Stimulated activated naive CD4-positive, alpha-beta T cell (primary cell): ENCODE measurements at regions not wholly inside any gene's neighbourhood (a gene's known extent, or its start where the extent isn't known, plus 50 kb on each side); places are given as distances from the start of the nearest gene placed in this dataset.
"Not testable (repeated sequence)": the region's sequence is repeated elsewhere in the genome, so short reads cannot be mapped to it uniquely, and the experiment has no call there.

Experiments used
- DNase-seq, 6 experiments: peaks; one replicate each; lab custom pipeline; 2025; lab: John Stamatoyannopoulos, UW

DNA sequence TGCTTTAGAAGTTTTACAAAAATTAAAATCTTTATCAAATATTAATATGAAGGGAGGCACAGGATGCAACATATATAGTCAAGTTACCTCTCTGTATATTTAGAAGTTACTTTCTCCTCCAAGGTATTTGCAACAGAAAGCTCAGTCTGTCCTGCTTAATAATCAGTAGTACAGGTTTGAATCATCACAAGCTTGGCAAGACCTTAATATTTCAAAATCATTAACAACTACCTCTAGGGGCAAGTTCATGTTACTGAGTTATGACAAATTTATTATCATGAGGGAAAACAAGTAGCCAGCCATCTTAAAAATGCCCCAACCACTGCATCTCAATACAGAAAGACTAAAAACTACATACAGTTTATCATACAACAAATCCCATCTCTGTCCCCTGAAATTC is 116.0 kb downstream of the PMAIP1 start:
- DNase-seq: not testable (repeated sequence)

DNA sequence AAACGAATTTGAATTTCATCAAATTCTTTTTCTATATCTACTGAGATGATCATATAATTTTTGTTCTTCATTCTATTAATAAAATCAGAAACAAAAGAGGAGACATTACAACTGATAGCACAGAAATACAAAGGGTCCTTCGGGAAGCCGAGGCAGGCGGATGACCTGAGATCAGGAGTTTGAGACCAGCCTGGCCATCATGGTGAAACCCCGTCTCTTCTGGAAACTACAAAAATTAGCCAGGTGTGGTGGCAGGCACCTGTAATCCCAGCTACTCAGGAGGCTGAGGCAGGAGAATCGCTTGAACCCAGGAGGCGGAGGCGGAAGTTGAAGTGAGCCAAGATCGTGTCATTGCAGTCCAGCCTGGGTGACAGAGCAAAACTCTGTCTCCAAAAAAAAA is 113.4 kb downstream of the PMAIP1 start:
- DNase-seq: not testable (repeated sequence)

DNA sequence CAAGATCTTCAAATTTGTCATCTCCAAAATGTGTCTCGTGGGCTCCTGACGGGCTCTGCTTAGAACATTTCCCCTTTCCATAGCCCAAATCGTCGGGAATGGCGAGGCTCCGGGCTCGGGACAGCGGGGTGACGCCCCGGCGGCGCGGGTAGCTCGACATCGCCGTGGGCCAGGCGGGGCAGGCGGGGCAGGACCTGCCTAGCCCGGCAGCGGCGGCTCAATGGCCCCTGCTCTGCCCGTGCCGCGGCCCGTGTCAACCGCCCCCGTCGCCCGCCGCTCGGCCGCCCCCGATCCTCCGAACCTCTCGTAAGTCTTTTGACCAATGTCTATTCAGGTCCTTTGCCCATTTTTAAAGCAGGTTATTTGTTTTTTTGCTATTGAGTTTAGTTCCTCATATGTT is 111.2 kb downstream of the PMAIP1 start:
- no peak for DNase-seq

DNA sequence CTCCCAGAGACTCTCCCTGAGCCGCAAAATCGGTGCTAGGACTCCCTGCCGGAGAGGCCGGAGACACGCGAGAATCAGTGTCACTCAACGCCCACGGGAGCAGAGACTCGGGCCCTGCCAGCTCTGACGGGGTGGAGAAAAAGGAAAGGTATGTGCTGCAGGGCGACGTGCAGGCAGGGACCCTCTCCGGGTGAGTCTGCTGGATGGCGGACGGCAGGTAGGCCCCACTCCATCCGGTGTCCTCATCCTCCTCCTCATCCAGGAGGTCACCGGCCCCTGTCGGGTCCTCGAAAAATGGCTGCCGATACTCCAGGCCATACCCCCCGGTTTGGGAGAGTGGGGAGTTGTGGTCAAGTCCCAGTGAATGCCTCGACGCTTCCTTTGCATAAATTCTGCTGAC is 110.7 kb downstream of the PMAIP1 start:
- no peak for DNase-seq

DNA sequence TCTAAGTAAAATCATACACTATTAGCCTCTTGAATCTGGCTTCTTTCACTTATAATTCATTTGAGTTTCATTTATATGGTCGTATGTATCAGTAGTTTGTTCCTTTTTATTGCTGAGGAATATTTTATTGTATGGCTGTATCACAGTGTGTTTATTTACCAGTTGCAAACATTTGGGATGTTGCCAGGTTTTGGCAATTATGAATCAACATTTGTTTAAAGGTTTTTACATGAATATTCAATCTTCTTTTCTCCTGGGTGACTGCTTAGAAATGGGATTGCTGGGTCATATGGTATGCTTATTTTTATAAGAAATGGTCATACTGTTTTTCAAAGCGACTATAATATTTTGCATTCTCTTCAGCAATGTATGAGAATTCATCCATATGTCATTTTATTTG is 107.9 kb downstream of the PMAIP1 start:
- DNase-seq: no peak

DNA sequence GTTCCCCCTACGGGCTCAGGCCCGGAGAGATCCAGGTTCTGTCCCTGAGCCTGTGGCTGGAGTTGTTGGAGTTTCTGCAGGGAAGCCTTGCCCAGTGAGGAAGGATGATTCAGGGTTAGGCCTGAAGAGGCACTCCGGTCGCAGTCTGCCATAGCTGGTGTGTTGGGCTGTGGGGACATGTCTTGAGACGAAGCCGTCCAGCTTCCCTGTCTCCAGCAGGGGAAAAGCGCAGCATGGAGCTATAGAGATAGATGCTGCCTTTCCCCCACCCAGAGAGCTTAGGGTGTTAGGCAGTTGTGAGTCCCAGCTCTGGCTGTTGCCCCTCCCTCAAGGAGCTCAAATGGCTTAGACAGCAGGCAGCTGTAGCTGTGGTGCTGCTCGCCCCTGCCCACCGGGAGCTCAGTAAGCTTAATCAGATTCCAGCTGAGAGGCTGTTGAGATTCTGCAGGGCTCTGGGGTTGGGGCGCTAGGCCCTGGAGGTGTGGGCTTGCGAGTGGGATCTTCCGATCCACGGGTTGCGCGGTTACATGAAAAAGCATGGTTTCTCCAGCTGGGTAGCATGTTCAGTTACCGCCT is 103.9 kb downstream of the PMAIP1 start:
- no peak for DNase-seq

DNA sequence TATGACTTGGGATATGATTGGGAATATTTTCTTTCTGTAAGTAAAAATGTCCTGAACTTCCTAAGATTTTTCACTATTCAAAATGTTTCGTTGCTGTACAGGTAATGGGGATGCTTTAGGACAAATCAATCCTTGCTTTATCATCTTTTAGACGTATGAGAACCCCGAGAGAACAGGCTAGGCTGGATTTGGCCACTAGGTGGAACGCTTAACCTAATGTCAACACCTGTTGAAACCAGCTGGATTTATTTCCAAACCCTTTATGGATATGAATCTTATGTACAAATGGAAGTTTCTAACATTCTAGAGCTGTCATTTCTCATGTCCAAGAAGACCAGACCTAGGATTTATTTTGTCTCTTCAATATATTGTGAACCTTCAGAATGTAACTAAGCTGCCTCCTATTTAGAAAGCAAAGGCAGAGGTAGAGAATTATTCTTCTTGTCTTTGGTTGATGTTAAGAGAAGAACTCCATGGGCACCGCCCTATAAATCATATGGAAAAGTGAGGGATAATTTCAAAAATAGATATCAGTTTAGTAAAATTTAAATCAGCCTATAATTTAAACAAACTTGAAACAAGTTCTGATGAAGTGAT is 96.7 kb downstream of the PMAIP1 start:
- no peak for DNase-seq

DNA sequence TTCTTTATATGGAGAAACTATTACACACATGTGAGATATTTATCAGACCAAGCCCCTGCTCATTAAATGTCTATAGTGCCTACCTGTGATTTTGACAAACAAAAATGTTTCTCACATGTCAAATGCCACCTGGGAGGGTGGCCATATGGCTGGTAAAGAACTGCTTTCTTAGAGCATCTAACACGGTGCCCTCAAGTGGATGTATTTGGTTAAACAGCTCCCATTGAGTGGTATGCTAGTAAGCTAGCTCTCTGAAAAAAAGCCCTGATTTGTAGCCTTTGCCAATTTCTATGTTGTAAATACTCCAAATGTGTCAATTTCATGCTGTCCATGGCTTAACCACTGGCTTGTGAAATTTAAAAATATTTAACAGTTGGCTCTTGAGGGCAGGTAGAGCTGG is 94.6 kb downstream of the PMAIP1 start:
- no peak for DNase-seq

DNA sequence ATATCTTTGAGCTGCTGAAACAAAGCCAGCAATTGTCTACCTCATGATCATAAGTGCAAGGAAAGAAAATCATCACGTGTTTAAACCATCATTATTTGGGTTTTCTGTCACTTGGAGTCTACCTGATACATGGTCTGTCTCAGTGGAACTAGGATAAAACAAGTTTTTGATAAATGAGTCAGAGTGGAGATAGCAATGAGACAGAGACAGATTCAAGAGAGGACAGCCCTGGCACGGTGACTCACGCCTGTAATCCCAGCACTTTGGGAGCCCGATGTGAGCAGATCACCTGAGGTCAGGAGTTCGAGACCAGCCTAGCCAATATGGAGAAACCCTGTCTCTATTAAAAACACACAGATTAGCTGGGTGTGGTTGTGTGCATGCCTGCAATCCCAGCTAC is 93.8 kb downstream of the PMAIP1 start:
- DNase-seq: no peak

DNA sequence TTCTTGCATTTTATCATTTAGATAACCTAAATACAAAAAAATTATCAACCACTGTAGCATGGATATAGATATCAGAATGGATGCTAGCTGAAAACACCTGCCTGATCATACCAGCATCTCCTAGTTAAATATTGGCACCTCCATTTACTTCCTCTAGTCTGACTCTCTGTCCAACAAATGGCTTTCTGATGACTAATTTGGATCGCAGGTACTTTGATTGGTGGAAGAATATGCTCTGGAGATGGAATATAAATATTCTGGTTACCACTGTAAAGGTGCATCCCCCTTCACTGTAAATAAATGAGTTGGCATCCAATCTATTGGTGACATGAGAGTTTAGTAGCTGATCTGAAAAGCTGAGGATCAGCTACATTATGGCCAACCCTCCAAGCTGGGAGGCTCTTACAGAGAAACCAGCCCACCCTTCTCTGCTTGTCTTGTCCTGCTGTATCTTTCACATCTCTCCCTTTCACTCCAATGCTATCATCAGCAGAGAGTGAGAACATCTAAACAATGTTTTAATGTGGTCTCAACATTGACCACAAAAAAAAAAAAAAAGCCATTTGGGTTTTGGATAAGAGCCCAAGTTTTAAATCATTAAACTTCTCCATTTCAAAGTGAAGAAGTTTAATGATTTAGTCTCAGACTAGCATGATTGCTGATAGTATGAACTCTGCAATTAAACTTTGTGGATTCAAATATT is 90.5 kb downstream of the PMAIP1 start:
- DNase-seq: no peak

DNA sequence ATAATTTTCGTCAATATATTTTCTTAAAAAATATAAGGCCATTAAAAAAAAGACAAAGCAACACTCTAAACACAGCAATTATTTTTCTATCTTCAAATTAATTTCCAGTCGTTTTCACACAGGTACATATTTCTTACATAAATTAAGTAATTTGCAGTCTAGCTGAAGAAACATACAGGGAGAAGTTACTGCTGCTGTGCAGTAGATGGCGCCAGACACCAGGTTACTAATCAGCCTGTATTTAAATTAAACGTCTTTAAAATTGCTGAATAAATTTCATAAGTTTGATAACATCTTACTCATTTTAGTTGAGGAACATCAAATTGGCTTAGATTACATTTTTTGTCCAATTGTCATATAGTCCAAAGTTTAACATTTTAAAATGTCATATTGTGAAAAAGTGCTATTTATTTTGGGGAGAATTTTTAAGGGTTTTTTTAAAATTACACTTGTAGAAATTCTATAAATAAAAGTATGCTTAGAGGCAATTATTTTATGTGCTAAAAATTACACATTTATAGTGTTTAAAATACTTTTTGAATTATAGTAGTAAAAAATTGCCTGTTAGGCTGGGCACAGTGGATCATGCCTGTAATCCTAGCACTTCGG is 88.4 kb downstream of the PMAIP1 start:
- peak in 4 of 6 experiments; percentile 17 to 35 (median 22) for DNase-seq

DNA sequence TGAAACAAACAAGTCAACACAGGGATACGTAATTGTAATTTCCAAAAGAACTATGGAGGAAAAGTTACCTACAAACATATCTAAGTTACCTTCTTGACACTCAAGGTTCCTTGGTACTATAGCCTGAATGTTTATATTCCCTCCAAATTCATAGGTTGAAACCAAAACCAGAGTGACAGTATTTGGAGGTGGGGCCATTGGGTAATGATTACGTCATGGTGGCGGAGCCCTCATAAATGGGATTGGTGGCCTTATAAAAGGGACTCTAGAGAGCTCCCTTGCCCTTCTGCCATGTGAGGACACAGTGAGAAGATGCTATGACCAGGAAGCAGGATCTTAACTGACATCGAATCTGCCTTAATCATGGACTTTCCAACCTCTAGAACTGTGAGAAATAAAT is 87.3 kb downstream of the PMAIP1 start:
- DNase-seq: no peak

DNA sequence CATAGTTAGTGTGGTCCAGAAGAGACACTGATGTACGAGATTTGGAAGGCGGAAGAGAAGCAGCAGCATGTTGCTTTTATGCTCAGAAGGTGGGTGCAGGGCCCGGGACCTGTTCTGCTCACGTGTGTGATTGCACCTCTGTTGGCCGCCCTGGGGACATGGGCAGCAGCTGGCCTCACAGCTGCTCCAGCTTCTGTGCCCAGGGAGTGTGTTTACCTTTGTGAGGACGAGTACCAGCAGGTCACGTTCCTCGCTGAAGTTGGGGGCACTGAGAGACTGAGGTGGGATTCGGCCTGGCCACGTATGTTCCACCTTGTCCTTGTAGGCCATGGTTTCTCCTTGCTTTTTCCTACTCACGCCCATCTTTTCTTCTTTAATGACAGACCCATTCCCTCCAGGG is 86.3 kb downstream of the PMAIP1 start:
- DNase-seq: no peak

DNA sequence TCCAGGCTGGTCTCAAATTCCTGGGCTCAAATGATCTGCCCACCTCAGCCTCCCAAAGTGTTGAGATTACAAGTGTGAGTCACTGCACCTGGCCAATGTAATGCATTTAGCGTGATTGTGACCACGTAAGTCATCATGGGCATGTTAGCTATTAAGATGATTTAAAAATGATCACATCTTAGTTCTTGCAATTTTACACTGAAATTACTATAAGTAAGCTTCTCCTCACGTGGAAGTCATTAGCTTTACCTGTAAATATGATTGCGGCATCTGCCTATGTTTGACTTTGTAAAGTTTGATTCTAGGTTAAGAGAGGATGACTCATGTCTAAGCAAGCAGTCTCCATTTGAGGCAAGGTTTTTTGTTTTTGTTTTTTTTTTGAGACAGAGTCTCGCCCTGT is 85.5 kb downstream of the PMAIP1 start:
- DNase-seq: no peak

DNA sequence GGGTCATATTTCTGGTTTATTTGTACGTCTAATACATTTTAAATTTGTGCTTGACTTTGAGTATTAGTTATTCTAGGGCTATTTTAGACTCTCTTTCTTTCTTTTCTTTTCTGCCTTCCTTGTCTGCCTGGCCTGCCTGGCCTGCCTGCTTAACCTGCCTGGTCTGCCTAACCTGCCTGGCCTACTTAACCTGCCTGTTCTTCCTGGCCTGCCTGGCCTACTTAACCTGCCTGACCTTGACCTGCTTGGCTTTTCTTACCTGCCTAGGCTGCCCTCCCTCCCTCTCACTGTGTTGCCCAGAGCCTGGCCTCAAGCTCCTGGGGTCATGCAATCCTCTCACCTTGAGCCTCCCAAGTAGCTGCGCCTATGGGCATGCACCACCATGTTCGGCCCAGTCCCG is 83.7 kb downstream of the PMAIP1 start:
- DNase-seq: no peak

DNA sequence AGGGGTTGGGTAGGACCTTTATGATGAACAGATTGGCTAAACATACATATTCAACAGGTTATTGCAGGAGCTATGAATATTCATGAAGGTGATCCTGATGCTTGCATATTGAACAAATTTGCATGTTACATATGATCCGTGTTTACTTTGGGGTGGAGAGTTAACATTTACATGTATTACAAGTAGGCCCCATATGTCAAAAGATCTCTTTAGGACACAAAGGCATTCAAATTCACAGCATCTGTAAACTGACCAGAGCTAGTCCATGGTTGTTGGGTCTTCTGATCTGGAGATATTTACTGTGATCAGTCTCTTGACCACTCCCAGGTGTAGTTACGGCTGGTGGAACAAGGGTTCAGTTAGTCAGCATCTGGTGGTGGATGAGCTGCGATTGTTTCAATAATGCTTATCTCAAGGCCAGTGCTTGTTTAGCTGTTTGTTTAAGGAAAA is 80.4 kb downstream of the PMAIP1 start:
- no peak for DNase-seq

DNA sequence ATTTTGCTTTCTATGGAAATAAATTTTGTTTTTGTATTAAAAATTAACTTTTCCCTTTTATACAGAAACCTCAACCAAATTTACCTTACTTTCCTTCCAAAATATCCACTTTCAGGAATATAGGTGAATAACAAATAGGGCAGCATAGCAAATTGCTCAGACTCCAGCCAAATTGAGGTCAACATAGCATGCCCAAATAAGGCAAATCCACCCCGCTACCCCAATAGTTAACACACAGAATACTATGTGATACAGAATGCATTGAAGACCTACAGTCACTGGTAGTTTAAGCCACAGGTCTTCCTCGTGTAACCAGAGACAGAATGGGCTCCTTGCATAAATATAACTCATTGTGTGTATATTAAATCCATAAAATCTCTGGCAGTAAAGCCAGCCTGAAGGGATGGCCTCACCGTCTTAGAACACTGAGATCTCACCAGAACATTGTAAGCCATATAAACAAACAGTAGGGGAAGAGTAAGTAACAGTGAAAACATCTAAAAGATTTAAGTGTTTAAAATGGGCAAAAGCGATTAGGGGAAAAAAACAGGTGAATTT is 72.2 kb downstream of the PMAIP1 start:
- no peak for DNase-seq

DNA sequence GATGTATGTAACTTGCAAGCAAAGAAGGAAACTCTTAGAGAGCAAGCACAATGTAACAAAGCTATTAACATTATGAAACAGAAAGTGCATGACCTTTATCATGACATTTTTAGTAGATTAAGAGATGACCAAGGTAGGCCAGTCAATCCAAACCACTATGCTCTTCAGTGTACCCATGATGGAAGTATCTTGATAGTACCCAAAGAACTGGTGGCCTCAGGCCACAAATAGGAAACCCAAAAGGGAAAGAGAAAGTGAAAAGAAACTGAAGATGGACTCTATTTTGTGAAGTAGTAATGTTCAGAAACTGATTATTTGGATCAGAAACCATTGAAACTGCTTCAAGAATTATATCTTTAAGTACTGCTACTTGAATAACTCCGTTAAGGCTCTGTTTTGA is 71.3 kb downstream of the PMAIP1 start:
- not testable (repeated sequence) for DNase-seq

DNA sequence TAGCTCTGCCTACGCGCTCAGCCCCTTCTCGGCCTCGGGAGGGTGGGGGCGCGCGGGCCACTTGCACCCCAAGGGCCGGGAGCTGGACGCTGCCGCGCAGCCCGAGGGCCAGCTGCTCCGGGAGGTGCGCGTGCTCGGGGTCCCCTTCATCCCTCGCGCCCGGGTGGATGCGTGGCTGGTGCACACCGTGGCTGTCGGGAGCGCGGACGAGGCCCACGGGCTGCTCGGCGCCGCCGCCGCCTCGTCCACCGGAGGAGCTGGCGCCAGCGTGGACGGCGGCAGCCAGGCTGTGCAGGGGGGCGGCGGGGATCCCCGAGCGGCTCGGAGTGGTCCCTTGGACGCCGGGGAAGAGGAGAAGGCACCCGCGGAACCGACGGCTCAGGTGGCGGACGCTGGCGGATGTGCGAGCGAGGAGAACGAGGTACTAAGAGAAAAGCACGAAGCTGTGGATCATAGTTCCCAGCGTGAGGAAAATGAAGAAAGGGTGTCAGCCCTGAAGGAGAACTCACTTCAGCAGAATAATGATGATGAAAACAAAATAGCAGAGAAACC is 69.8 kb downstream of the PMAIP1 start:
- DNase-seq: not testable (repeated sequence)

DNA sequence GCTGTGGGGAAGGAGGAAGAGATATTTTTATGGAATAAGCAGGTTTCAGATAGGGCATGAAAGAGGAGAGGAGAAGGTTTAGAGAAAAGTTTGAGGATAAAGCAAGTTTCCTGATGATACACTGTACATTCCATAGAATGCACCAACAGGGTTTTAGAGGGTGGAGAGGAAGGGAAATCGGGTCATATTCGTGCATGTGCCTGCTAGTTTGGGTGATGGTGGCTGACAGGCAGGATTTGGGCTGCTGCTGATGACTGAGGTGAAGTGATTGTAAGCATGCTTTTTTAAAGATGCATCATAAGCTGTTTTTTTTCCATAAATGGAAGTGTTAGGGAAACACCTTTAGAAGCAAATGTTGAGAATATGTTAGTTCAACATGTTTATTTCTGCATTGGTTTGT is 68.8 kb downstream of the PMAIP1 start:
- DNase-seq: no peak

DNA sequence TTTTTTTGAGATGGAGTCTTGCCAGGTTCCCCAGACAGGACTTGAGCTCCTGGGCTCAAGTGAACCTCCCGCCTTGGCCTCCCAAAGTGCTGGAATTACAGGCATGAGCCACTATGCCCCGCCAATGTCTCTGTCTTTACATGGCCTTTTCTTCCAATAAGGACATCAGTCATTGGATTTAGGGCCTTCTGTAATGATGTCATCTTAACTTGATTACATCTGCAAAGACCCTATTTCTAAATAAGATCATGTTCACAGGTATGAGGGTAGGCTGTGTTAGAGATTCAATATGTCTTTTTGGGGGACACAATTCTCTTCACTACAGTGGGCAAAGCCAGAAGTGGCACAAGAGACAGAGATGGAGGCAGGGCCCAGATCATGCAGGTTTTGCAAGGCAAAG is 68.1 kb downstream of the PMAIP1 start:
- no peak for DNase-seq

DNA sequence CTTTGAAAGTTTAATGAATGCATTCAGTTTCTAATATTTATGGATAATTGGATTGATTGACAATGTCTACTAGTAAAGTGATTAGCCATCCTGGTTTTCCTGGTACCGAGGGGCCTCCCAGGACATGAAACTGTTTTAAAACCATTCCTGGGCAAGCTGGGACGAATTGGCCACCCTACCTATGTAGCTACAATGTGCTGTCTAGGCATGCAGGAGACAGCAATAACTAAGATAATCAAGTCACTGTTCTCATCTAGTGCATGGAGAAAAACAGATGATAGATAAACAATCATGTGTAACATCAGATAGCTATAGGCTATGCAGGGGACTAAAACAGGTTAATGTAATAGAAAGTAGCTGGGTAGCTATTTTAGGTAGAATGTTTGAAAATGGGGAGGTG is 67.1 kb downstream of the PMAIP1 start:
- no peak for DNase-seq

DNA sequence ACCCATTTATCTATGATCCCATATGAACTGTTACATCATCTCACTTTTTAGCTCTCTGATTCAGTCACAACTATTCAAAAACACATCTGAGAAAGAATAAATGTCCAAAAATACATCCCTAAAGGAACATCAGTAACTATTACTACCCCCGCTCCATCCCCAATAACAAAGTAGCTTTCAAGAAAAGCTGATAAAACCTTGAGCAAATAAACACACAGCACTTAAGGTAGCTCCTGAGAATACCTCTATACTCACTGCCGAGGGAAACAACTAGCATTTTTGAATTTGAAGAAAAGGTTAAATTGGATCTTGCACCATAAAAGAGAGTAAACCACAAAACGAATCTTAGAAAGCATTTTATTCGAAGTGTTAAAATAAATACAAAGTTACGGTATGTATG is 63.4 kb downstream of the PMAIP1 start:
- DNase-seq: no peak
